ENCODE measurements at regions not wholly inside any gene's neighbourhood (a gene's known extent, or its start where the extent isn't known, plus 50 kb on each side); places are given as distances from the start of the nearest gene placed in this dataset.
"Not testable (repeated sequence)": the region's sequence is repeated elsewhere in the genome, so short reads cannot be mapped to it uniquely, and the experiment has no call there.

GRCh38 chr15:58298879-58299850 lies 132.6 kb upstream of the LIPC start:
- no peak for DNase-seq

- DNase-seq = no peak
Measured at GRCh38 chr15:58302832-58303231, 129.0 kb upstream of the LIPC start.

- no peak for DNase-seq
Measured at GRCh38 chr15:58303236-58303635, 128.6 kb upstream of the LIPC start.

- DNase-seq = peak; percentile 82
Measured at GRCh38 chr15:58306591-58307312, 125.0 kb upstream of the LIPC start.

GRCh38 chr15:58307313-58307961 lies 124.4 kb upstream of the LIPC start:
- DNase-seq = peak; percentile 90

- no peak for DNase-seq
Measured at GRCh38 chr15:58308742-58309355, 122.9 kb upstream of the LIPC start.

- DNase-seq = no peak
Measured at GRCh38 chr15:58309963-58310928, 121.5 kb upstream of the LIPC start.

GRCh38 chr15:58311556-58311955 lies 120.2 kb upstream of the LIPC start:
- no peak for DNase-seq

GRCh38 chr15:58312031-58312430 lies 119.8 kb upstream of the LIPC start:
- DNase-seq = no peak

GRCh38 chr15:58313304-58313703 lies 118.5 kb upstream of the LIPC start:
- no peak for DNase-seq

- DNase-seq = no peak
Measured at GRCh38 chr15:58313810-58314592, 117.8 kb upstream of the LIPC start.

GRCh38 chr15:58314593-58315216 lies 117.1 kb upstream of the LIPC start:
- DNase-seq = no peak

- no peak for DNase-seq
Measured at GRCh38 chr15:58318517-58318916, 113.3 kb upstream of the LIPC start.

- no peak for DNase-seq
Measured at GRCh38 chr15:58321034-58321433, 110.8 kb upstream of the LIPC start.

GRCh38 chr15:58322253-58322652 lies 109.5 kb upstream of the LIPC start:
- peak; percentile 38 for DNase-seq

GRCh38 chr15:58323321-58323720 lies 108.5 kb upstream of the LIPC start:
- not testable (repeated sequence) for DNase-seq

- no peak for DNase-seq
Measured at GRCh38 chr15:58324533-58324932, 107.3 kb upstream of the LIPC start.

- no peak for DNase-seq
Measured at GRCh38 chr15:58327958-58328357, 103.8 kb upstream of the LIPC start.

GRCh38 chr15:58329211-58329610 lies 102.6 kb upstream of the LIPC start:
- DNase-seq = no peak
